HG03025 (cell line): ENCODE measurements at regions not wholly inside any gene's neighbourhood (a gene's known extent, or its start where the extent isn't known, plus 50 kb on each side); places are given as distances from the start of the nearest gene placed in this dataset.
"Not testable (repeated sequence)": the region's sequence is repeated elsewhere in the genome, so short reads cannot be mapped to it uniquely, and the experiment has no call there.

Experiments used
- ATAC-seq: cut with Tn5 transposase; IDR thresholded peaks from one replicate; pipeline ENCODE4 v1.9.1; 2021; ENCODE audit warnings: mild to moderate bottlenecking, moderate library complexity; ENCODE audit not compliant: unreplicated experiment, low FRiP score

DNA sequence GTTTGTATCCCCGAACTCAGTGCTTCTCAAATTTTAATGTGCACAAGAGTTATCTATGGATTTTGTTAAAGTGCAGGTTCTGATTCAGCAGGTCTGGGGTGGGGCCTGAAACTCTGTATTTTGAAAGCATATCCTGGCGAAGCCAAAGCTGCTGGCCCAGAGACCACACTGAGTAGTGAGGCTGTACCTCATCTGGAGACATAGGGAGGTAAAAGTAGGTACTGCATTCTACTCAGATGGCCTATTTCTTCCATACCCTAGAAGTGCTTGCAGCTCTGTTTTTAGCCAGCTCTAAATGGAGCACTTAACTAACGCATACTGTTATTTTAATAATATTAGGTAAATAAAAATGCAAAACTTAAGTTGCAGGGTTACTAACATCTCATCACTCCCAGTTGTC, 206.2 kb upstream of the PRNP start:
- no peak for ATAC-seq

DNA sequence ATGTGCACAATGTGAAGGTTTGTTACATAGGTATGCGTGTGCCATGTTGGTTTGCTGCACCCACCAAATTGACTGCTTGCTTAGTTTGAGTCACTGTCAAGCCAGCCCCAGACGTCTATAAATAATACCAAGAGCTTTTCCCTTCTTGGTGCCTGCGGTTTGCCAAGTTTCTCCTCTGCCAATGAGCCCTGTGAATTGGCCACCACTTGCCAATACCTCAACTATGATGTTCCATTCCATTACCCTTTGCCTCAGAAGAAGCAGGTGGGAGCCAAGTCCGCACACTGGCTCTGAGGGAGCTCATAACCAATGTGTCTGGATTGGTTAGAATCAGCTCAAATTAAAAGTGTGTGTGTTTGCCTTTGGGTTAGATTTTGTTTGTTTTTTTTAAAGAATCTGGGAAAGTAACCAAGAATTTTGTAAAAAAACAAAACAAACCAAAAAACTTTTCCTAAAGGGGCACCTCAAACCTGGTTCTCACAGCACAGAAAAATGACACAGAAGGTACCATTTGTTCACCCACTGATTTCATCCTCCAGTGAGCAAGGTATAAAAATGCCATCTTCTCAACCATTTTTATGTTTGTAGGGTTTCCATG, 209.3 kb upstream of the PRNP start:
- ATAC-seq, result no peak

DNA sequence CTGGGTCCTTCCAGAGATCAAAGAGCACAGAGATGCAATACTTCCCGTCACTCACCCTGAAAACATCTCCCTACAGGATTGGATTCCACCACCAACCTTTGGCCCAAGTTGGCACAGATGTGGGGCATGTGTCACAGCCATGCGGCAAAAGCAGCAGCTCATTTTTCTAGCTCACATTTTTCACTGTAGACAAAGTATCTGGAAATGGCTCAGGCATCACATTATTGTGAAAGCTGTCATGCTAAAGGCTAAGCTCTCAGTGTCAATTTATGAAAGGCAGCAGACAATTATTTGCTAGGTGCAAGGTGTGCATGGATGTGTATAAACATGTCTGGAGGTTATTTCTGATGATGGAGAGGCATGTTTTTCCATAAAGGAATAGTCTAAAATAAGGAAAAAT, 213.3 kb upstream of the PRNP start:
- no peak for ATAC-seq

DNA sequence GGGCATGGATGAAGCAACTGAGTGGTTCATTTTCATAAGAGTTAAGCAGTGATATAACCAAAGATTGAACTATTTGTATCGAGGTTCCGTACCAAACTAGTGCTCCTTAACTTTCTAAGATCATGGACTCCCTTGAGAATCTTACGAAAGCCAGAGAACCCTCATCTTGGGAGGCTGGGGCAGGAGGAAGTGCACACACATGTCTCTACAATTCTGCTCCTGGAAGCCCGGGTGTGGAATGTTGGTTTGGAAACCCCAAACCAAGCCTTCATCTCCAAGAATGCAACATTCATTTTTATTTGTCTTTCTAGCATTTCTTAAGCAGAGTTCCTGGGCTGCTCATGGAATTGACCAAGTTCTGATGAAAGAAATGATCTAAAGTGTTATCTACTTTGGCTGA, 215.0 kb upstream of the PRNP start:
- no peak for ATAC-seq

DNA sequence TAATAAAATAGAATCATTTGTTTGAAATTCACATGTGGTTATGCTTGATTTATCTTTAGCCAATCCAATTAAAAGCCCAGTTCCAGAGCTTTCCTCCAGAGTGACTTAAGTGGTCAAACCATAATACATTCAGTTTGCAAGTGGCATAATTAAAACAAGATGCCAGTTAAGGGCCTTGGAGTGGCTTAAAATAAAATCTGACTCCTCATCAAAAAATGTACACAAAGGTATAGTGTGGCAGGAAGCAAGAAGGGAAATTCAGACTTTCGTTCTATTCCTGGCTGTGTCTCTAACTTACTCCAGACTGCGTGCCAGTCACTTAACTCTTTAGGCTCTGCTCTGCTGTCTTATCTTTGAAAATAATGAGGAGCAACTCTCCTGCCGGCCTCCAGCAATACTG, 215.9 kb upstream of the PRNP start:
- no peak for ATAC-seq

DNA sequence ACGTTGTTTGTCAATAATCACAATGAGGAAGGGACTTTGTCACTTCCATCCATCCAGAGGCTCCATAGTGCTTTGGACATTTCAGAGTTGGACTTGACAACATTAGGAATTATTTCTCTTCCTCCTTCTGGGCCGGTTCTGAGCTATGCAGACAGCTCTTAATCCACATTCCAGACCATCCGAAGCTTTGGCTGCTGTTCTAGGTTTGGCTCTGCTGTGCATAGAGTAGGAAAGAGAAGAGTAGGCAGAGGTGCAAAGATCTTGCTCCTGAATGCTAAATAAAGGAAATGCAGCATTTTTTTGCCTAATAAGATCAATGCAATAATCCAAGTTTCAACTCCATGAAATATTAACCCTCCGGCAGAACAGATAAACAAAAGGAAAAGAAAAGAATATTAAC, 216.3 kb upstream of the PRNP start:
- no peak for ATAC-seq

DNA sequence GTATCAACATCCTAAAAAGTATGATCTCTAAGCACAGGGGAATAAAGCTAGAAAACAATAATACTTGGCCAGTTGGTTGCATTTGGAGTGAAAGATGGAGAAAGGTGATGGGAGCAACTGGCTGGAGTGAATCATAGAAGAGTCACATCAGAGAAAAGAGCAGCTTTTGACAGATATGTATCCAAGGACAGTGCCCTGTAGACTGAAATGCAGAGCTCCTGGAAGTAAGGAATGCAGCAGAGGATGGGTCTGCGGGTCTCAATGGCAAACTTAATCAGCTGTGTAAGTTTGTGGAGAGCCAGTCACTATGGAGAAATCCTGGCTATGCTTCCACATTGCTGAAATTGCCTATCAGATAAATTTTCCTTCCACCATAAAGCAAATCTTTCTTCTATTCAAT, 218.1 kb upstream of the PRNP start:
- no peak for ATAC-seq

DNA sequence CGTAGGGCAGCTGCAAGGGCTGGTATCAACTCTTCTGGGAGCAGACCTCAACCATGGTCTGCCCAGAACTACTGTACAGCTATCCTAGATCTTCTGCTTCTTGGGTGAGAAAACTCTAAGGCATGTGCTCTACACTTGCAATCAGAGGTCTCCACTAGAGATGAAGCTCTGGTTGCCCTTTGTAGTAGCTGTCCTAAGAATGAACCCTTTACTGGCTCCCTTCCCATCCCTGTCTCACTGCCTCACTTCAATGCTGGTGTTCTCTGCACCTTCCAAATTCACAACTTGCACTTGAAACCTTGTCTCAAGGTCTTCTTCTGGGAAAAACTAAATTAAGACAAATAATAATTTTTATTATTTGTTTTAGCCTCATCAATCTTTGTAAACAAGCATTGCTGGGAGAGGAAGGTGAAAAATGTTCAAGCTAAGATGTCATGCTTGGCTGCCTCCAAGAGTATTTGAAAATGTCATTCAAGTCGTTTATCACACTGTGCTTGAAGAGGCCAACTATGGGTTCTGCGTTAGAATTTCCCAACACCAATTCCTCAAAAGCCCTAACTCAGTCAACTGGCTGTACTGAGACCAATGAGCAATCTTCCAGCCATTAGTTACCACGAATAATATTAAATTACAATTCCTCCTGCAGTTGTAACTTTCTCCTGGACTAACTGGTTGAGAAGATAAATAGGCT, 216.9 kb upstream of the ADRA1D start:
- no peak for ATAC-seq

DNA sequence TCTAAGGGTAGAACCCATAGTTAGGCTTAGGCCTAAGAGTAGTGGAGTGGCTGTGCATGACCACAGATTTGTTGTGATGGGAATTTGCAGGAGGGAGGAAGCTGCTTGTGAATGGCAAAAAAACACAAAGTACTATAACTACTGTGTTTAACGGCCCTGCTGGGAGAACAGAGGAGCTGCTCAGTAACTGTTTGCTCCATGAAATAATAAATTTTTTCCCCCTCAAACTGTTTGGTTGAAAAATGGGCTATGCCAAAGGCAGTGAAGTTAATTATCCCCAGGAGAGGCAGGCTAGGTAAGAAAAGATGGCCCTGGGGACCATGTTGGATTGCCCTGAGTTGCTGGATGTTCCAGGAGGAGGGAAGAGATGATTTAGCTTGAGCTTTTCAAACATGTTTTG, 216.1 kb upstream of the ADRA1D start:
- ATAC-seq, result no peak

DNA sequence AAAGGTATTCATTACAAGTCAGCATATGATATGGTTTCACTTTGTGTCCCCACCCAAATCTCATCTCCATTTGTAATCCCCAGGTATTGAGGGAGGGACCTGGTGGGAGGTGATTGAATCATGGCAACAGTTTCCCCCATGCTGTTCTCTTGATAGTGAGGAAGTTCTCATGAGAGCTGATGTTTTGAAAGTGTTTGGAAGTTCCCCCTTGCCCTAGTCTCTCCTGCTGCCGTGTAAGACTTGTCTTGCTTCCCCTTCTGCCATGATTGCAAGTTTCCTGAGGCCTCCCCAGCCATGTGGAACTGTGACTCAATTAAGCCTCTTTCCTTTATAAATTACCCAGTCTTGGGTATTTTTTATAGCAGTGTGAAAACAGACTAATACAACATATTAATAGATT, 213.7 kb upstream of the ADRA1D start:
- not testable (repeated sequence) for ATAC-seq

DNA sequence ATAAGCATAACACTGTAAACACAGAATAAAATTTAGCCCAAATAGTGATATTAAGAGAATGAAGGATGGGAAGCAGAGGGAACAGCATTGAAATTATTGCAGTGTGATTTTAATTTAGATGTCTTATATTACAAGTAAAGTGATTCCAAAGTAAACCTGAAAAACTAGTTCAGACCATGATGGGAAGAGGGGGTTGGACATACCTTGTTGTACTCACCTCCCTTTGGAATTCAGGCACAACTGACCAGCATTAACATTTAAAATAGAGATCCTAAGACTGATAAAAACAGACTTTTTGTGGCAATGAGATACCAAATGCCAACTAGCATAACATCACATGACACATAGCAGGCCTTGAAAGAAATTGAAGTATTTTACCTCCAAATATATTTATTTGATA, 210.0 kb upstream of the ADRA1D start:
- ATAC-seq, result no peak

DNA sequence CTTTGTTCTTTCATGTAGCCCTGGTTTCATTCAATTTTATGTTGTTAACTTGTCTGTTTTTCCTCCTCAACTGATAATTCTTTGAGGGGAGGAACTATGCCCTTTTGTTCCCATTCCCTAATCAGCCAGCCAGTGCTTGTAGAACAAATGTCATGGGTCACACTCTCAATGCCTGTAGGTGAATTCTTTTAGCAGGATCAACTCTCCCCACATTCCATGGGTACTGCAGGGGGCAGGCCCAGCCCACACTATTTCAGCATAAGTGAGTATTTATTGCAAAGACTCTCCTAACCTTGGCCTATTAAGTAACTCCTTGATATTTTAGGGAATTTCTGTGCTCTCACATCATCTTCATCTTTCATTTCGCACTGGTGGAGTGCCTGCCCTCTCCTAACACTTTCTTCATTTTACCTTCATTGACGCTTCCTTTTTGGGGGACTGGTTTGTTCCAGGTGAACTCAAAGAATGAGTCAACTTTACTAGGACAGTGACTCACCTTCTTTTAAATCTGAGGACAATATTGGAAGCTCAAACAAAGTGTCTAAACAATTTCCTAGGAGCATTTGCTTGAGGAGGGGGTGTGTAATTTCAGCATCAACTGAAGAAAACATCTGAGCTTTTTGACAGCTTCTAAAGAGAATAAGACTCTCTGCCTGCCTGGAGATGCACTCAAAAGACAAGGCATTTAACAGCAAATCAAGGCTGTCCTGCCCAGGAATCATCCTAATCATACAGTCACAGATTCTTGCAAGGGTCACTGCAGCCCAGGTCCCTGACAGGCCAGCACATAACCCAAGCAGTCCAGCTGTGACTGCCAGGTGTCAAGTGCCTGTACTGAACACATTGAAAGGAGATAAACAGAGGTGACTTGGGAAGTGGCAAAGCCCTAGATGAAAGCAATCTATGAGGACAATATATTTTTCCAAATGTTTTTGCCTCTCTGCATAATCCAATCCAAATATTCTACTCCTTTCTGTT, 208.8 kb upstream of the ADRA1D start:
- no peak for ATAC-seq

DNA sequence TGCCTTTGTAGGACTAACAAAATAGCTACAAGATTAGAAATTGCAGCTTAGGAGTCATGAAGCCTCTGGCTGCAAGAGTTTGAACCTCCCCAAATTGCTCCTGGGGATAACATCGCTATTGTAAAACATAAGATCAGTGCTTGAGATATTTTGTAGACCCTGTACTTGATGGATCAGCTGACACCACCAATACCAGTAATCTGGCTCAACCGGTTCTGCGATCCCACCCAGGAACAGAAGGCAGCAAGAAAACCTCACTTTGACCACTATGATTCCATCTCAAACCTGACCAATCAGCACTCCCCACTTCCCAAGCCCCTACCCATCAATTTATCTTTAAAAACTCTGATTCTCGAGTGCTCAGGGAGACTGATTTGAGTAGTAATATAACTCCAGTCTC, 206.9 kb upstream of the ADRA1D start:
- no peak for ATAC-seq

DNA sequence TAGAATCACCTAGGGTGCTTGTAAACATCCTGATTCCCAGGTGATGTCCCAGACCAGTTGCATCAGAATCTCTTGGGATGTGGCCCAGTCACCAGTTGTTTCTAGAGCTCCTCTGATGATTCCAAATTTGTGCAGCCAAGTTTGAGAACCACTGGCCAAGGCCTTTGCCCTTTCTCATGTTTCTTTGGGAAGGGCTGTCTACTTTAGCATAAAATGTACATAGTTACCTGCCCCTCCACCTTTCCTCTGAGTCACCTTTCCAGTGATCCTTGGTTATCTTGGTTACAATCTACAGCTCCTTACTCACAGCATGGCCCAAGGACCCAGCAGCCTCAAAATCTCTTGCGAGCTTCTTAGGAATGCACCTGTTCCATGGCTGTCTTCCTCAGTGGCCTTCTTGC, 206.2 kb upstream of the ADRA1D start:
- ATAC-seq, result no peak

DNA sequence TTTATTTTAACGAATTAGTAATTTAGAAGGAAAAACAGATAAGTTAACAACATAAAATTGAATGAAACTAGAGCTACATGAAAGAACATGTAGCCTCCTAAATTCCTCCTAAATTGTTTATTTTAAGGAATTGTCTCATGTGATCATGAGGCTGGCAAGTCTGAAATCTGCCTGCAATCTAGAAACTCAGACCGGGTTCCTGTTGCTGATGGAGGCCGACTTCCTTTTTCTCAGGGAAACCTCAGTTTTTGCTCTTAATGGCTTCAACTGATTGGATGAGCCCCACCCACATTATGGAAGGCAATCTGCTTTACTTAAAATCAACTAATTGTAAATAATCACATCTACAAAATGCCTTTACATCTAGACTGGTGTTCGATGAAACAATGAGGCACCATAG, 205.0 kb upstream of the ADRA1D start:
- no peak for ATAC-seq

DNA sequence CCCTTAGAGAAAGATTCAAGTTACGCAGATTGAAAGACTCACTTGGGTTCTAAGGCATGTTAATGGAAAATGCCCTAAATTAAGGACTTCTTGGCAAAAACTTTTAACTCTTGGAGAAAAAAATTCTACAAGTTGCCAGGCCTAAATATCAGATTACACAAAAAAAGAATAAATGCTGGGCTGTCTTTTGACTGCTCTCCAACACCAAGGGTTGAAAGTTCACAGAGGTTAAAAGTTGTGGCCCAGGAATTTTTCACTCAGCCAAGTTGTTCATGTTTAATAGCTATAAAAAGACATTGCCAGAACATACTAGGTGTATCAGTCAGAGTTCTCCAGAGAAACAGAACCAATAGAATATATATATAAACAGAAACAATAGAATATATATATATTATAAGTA, 204.3 kb upstream of the ADRA1D start:
- ATAC-seq, result no peak

DNA sequence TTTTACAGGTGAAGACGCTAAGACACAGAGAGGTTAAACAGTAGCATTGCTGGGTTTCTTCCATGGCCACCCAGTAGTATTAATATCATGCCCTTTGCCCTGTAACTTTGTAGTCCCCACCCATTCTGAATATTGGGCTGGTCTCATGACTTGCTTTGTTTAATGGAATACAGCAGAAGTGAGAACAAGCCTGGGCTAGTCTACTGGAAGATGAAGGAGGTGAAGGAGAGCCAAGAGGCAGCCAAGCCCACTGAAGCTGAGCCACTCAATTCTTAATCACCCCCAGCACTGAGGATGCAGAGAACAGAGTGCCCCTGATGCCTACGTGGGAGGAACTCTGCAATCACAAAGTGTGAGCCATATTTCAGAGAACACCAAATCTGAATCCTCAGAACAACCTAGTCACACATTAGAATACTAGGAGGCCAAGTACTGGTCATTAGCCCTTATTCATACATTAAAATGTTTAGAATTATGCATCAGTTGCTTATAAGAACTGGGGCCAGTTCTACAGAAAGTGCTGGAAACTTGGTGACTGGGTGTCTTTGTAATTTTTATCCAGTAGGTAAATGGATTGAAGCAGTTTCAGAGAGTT, 202.5 kb upstream of the ADRA1D start:
- ATAC-seq, result no peak

DNA sequence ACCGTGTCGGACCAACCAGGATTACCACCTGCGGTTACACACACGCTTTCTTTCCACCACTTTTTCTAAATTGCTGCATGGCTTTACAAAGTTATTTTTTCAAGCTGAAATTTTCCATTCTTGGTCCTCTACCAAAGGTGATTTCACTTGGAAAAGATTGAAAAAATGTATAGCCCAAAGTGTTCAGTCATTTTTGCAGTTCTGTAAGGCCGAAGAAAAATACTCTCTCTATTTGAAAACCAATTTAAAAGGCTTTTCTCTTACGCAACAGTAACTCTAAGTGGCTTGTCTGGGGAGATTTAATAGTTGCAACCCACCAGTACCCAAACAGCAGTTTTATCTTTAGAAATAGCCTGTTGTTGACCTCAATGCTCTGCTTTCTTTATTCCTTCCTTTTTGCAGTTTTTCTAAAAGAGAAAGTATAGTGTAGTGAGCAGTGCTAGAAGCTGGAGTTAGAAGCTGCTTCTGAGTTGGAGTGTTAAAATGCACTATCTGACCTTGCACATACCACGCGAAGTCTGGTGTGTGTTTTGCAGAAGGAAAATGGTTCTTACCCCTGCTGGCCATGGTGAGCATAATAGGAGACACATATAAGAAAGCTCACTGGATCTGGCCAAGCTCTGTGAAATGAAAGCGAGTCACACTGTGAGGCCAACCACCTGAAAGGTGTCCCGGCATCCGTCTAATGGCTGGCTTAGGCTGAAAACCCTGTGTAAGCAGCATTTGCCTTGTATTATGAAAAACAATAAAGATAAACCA, 201.0 kb upstream of the ADRA1D start:
- ATAC-seq, result no peak

DNA sequence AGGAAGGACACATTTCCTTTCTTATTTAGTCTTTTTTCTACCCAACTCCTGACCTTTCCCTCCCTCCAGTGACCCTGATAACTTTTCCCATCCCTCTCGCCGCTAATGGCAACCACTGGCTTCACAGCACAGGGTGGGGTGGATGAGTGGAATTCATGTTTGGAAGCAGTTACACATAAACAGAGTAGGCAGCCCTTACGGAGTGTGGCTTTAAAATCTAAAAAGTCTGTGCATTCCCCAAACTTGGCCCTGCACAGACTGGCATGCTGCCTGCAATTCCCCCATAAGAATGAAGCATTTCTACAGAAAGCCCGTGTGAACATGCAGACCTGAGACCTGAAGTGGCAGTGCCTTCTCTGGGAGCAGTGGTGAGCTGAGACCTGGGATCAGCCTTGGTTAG, 196.7 kb upstream of the ADRA1D start:
- no peak for ATAC-seq

DNA sequence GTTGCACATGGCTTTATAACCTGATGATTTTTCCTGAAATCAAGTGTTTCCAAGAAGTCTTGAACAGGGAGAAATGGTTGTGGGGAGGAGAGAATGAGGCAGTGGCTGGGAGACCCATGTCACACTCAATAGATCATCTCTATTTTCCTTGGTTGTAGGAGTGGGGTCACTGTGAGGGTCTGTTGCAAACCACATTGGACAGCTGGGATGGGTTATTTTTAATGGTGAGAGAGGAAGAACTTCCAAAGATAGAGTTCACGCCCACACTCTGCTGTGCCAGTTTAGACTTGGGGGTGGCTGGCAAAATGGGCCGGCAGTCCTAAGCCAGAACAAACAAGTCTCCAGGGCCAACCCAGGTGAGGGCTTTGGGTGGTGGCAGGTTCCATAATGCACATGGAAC, 196.2 kb upstream of the ADRA1D start:
- no peak for ATAC-seq
